A549 (cell line): ENCODE measurements at regions not wholly inside any gene's neighbourhood (a gene's known extent, or its start where the extent isn't known, plus 50 kb on each side); places are given as distances from the start of the nearest gene placed in this dataset.

Experiments
- CTCF ChIP-seq: fragments of >200 bp; sonication (Bioruptor Twin); formaldehyde crosslinking; IDR thresholded peaks from 3 replicates; pipeline ENCODE4 v1.5.1; 2016
- EP300 ChIP-seq, 2 experiments: fragments of >200 bp; sonication (Bioruptor Twin); formaldehyde crosslinking; IDR thresholded peaks; 2 replicates in 1 of 2; 3 replicates in 1 of 2; pipeline ENCODE4 v1.6.1; 2016 to 2017
- HOXA7 ChIP-seq: fragments of 250-450 bp; sonication (Bioruptor Pico); IDR thresholded peaks from 2 replicates; pipeline ENCODE4 v1.5.0; 2020; ENCODE audit warnings: mild to moderate bottlenecking, moderate library complexity
- RAD21 ChIP-seq, 2 experiments: fragments of >200 bp in 1 of 2; sonication (Bioruptor Twin) in 1 of 2; formaldehyde crosslinking in 1 of 2; IDR thresholded peaks in 1 of 2; conservative IDR thresholded peaks in 1 of 2; 2 replicates in 1 of 2; 3 replicates in 1 of 2; pipeline ENCODE4 v1.6.1; 2012 to 2018; ENCODE audit warnings: inconsistent platforms in 1 of 2

- TF ChIP-seq CTCF (no peak), HOXA7 (CRISPR knock-in tag) (no peak), RAD21 (conservative IDR thresholded peaks at IDR 0.05 in 1 of 2, IDR thresholded peaks at IDR 0.05 in 1 of 2) (no peak), EP300 (IDR thresholded peaks at IDR 0.05) (no peak)
Observed at GRCh38 chr15:53844634-53845033, 85.2 kb upstream of the WDR72 start.
